MM.1S (cell line): ENCODE measurements at regions not wholly inside any gene's neighbourhood (a gene's known extent, or its start where the extent isn't known, plus 50 kb on each side); places are given as distances from the start of the nearest gene placed in this dataset.

ENCODE experiments used
- DNase-seq: peaks from one replicate; pipeline ENCODE4 v3.0.0-alpha.2; 2015
- H2AFZ ChIP-seq: fragments of 300-600 bp; sonication (generic); 2 replicates; pipeline ENCODE4 v1.6.0; 2016; ENCODE audit warnings: antibody characterized with exemption, low read length
- H3F3A ChIP-seq: fragments of 300-600 bp; sonication (generic); 2 replicates; pipeline ENCODE4 v1.6.1; 2016; ENCODE audit warnings: mild to moderate bottlenecking, antibody characterized with exemption, low read length, moderate library complexity, mixed read lengths; ENCODE audit not compliant: insufficient read depth
- H3K27ac ChIP-seq: fragments of 300-600 bp; sonication (generic); 2 replicates; pipeline ENCODE4 v1.5.1; 2016; ENCODE audit warnings: mild to moderate bottlenecking, low read length
- H3K27me3 ChIP-seq: fragments of 300-600 bp; sonication (generic); replicated peaks from 2 replicates; pipeline ENCODE4 v1.6.0; 2016; ENCODE audit warnings: low read length; ENCODE audit not compliant: insufficient read depth
- H3K36me3 ChIP-seq: fragments of 300-600 bp; sonication (generic); replicated peaks from 2 replicates; pipeline ENCODE4 v1.6.1; 2016; ENCODE audit warnings: mild to moderate bottlenecking, low read length, mixed read lengths; ENCODE audit not compliant: insufficient read depth
- H3K4me1 ChIP-seq: fragments of 300-600 bp; sonication (generic); 2 replicates; pipeline ENCODE4 v1.6.1; 2016; ENCODE audit warnings: low read length, mixed read lengths
- H3K4me2 ChIP-seq: fragments of 300-600 bp; sonication (generic); 2 replicates; pipeline ENCODE4 v1.6.0; 2016; ENCODE audit warnings: low read depth, low read length
- H3K4me3 ChIP-seq: fragments of 300-600 bp; sonication (generic); 2 replicates; pipeline ENCODE4 v1.5.1; 2016; ENCODE audit warnings: low read length, mixed read lengths
- H3K79me2 ChIP-seq: fragments of 300-600 bp; sonication (generic); 2 replicates; pipeline ENCODE4 v1.6.1; 2016; ENCODE audit warnings: mixed run types, low read length, mixed read lengths
- H3K9ac ChIP-seq: fragments of 300-600 bp; sonication (generic); 2 replicates; pipeline ENCODE4 v1.6.1; 2016; ENCODE audit warnings: low read length, mixed read lengths
- H3K9me2 ChIP-seq: fragments of 300-600 bp; sonication (generic); replicated peaks from 2 replicates; pipeline ENCODE4 v1.6.1; 2016; ENCODE audit warnings: mild to moderate bottlenecking, low read length, mixed read lengths; ENCODE audit not compliant: insufficient read depth
- H3K9me3 ChIP-seq: fragments of 300-600 bp; sonication (generic); replicated peaks from 2 replicates; pipeline ENCODE4 v1.6.1; 2016; ENCODE audit warnings: mild to moderate bottlenecking, low read length, mixed read lengths; ENCODE audit not compliant: insufficient read depth
- H4K20me1 ChIP-seq: fragments of 300-600 bp; sonication (generic); 2 replicates; pipeline ENCODE4 v1.6.1; 2016; ENCODE audit warnings: mild to moderate bottlenecking, low read length, moderate library complexity, mixed read lengths; ENCODE audit not compliant: insufficient read depth
- EZH2 ChIP-seq: fragments of 300-600 bp; sonication (generic); optimal IDR thresholded peaks from 2 replicates; pipeline ENCODE3; 2017; ENCODE audit warnings: low read depth, mild to moderate bottlenecking, antibody characterized with exemption, low read length, mixed read lengths
- EZH2phosphoT487 ChIP-seq: fragments of 300-600 bp; sonication (generic); IDR thresholded peaks from 2 replicates; pipeline ENCODE4 v1.6.1; 2018; ENCODE audit warnings: antibody characterized with exemption, low read length
- TF ChIP-seq, protein P1 (sequence below): fragments of 300-600 bp; sonication (generic); IDR thresholded peaks from 2 replicates; pipeline ENCODE4 v1.5.1; 2016; ENCODE audit warnings: antibody characterized with exemption, low read length, mixed read lengths

GRCh38 chrX:94414746-94415145 lies 740.7 kb downstream of the FAM133A start:
- TF ChIP-seq, protein P1, sequence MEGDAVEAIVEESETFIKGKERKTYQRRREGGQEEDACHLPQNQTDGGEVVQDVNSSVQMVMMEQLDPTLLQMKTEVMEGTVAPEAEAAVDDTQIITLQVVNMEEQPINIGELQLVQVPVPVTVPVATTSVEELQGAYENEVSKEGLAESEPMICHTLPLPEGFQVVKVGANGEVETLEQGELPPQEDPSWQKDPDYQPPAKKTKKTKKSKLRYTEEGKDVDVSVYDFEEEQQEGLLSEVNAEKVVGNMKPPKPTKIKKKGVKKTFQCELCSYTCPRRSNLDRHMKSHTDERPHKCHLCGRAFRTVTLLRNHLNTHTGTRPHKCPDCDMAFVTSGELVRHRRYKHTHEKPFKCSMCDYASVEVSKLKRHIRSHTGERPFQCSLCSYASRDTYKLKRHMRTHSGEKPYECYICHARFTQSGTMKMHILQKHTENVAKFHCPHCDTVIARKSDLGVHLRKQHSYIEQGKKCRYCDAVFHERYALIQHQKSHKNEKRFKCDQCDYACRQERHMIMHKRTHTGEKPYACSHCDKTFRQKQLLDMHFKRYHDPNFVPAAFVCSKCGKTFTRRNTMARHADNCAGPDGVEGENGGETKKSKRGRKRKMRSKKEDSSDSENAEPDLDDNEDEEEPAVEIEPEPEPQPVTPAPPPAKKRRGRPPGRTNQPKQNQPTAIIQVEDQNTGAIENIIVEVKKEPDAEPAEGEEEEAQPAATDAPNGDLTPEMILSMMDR = no peak
- TF ChIP-seq EZH2 = no peak
- no peak for TF ChIP-seq EZH2phosphoT487
- no peaks in the 10 kb centered on the region for H3K9me2 ChIP-seq
- no peaks in the 10 kb centered on the region for H3K36me3 ChIP-seq
- no peaks in the 10 kb centered on the region for H3K27me3 ChIP-seq
- H3F3A ChIP-seq = no peaks in the 10 kb centered on the region
- no peak overlapping the region for H3K4me3 ChIP-seq
- no peak overlapping the region for H2AFZ ChIP-seq
- no peak overlapping the region for H3K27ac ChIP-seq
- H3K9me3 ChIP-seq = no peaks in the 10 kb centered on the region
- no peaks in the 10 kb centered on the region for H3K4me1 ChIP-seq
- H3K9ac ChIP-seq = no peak overlapping the region
- no peaks in the 10 kb centered on the region for H4K20me1 ChIP-seq
- no peak overlapping the region for H3K4me2 ChIP-seq
- no peaks in the 10 kb centered on the region for H3K79me2 ChIP-seq
- no peak for DNase-seq

DNA sequence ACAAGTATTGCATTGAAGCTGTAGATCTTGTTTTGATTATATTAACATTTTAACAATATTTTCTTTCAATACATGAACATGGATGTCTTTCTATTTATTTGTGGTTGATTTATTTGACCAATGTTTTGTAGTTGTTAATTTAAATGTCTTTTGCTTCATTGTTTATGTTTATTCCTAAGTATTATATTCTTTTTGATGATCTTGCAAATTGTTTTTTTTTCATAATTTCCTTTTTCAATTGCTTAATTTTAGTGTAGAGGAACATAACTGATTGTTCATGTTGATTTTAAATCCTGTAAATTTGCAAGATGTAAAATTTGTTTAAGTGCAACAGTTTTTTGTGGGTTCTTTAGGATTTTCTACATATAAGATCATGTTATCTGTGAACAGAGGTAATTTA lies 744.1 kb downstream of the FAM133A start:
- Histone ChIP-seq H2AFZ (no peak overlapping the region), H3K4me3 (no peak overlapping the region), H3K4me2 (no peak overlapping the region), H3K36me3 (no peaks in the 10 kb centered on the region), H3K9ac (no peak overlapping the region), H3F3A (no peaks in the 10 kb centered on the region), H3K9me2 (no peaks in the 10 kb centered on the region), H3K79me2 (no peaks in the 10 kb centered on the region), H3K27me3 (no peaks in the 10 kb centered on the region), H3K9me3 (no peaks in the 10 kb centered on the region), H3K27ac (no peak overlapping the region), H3K4me1 (no peaks in the 10 kb centered on the region), H4K20me1 (no peaks in the 10 kb centered on the region)
- TF ChIP-seq EZH2phosphoT487 (no peak), EZH2 (no peak)
- TF ChIP-seq, protein P1 = no peak
- no peak for DNase-seq

- Histone ChIP-seq H3F3A (no peaks in the 10 kb centered on the region), H3K4me1 (no peaks in the 10 kb centered on the region), H3K27me3 (no peaks in the 10 kb centered on the region), H3K9me2 (no peaks in the 10 kb centered on the region), H4K20me1 (no peaks in the 10 kb centered on the region), H3K36me3 (no peaks in the 10 kb centered on the region), H3K9ac (no peak overlapping the region), H3K4me2 (no peak overlapping the region), H2AFZ (no peak overlapping the region), H3K79me2 (no peaks in the 10 kb centered on the region), H3K9me3 (no peaks in the 10 kb centered on the region), H3K4me3 (no peak overlapping the region), H3K27ac (no peak overlapping the region)
- no peak for DNase-seq
- TF ChIP-seq, protein P1 = no peak
- TF ChIP-seq EZH2 (no peak), EZH2phosphoT487 (no peak)
Measured at GRCh38 chrX:94424456-94424855, 750.5 kb downstream of the FAM133A start.
